ENCODE measurements at regions not wholly inside any gene's neighbourhood (a gene's known extent, or its start where the extent isn't known, plus 50 kb on each side); places are given as distances from the start of the nearest gene placed in this dataset.
"Not testable (repeated sequence)": the region's sequence is repeated elsewhere in the genome, so short reads cannot be mapped to it uniquely, and the experiment has no call there.

DNA sequence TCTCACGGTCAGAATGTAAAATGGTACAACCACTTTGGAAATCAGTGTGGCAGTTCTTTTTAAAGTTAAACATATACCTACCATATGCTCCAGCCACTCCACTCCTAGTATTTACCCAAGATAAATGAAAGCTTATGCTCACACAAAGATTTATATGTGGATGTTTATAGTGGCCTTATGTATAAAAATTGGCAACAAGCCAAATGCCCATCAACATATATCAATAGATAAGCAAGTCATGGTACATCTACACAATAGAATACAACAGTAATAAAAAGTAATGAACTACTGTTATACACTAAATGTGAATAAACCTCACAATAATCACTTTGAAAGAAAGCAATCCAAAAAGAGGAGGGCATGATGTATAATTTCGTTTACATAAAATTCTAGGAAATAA lies 153.5 kb upstream of the LMCD1 start:
- DNase-seq (ENCODE audit: insufficient read length, low spot score) (no peak), FAIRE-seq (no peak)
- TF ChIP-seq, protein P1, sequence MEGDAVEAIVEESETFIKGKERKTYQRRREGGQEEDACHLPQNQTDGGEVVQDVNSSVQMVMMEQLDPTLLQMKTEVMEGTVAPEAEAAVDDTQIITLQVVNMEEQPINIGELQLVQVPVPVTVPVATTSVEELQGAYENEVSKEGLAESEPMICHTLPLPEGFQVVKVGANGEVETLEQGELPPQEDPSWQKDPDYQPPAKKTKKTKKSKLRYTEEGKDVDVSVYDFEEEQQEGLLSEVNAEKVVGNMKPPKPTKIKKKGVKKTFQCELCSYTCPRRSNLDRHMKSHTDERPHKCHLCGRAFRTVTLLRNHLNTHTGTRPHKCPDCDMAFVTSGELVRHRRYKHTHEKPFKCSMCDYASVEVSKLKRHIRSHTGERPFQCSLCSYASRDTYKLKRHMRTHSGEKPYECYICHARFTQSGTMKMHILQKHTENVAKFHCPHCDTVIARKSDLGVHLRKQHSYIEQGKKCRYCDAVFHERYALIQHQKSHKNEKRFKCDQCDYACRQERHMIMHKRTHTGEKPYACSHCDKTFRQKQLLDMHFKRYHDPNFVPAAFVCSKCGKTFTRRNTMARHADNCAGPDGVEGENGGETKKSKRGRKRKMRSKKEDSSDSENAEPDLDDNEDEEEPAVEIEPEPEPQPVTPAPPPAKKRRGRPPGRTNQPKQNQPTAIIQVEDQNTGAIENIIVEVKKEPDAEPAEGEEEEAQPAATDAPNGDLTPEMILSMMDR (IDR thresholded peaks at IDR 0.05; ENCODE audit: insufficient read depth, missing control alignments) = no peak

- FAIRE-seq = no peak
- TF ChIP-seq, protein P1 (IDR thresholded peaks at IDR 0.05; ENCODE audit: insufficient read depth, missing control alignments) = no peak
- no peak for DNase-seq (ENCODE audit: insufficient read length, low spot score)
Observed at GRCh38 chr3:8352475-8352874, 149.1 kb upstream of the LMCD1 start.

GRCh38 chr3:8353364-8353763 lies 148.3 kb upstream of the LMCD1 start:
- DNase-seq (ENCODE audit: insufficient read length, low spot score) (no peak), FAIRE-seq (no peak)
- TF ChIP-seq, protein P1 (IDR thresholded peaks at IDR 0.05; ENCODE audit: insufficient read depth, missing control alignments) = no peak

DNA sequence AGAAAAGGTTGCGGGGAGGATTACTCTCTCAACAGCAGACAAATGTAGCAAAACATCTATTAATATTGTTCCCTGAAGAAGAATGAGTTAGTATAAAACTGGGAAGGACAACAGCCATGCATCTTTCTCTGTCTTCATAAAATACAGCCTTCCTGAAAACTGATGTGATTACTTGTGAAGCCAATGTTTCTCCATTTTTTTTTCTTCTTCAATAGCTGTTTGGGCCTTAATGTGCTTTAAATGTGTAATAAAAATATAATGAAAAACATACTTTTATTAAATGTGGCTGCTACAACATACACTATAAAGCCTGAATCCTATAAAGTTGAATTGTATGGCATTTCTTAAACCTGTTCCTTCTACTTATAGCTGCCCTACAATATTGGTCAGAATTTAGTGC lies 146.3 kb upstream of the LMCD1 start:
- no peak for DNase-seq (ENCODE audit: insufficient read length, low spot score)
- TF ChIP-seq, protein P1 (IDR thresholded peaks at IDR 0.05; ENCODE audit: insufficient read depth, missing control alignments) = no peak
- FAIRE-seq = no peak

DNA sequence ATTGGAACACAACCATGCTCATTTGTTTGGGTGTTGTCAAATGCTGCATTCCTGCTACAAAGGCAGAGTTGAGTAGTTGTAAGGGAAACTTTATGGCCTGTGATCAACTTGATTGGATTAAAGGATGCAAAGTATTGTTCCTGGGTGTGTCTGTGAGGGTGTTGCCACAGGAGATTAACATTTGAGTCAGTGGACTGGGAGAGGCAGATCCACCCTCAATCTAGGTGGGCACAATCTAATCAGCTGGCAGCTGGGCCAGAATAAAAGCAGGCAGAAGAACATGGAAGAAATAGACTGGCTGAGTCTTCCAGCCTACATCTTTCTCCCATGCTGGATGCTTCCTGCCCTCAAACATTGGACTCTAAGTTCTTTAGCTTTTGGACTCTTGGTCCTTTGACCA lies 145.6 kb upstream of the LMCD1 start:
- not testable (repeated sequence) for FAIRE-seq; DNase-seq (ENCODE audit: insufficient read length, low spot score)

- no peak for DNase-seq (ENCODE audit: insufficient read length, low spot score)
- FAIRE-seq = no peak
- TF ChIP-seq, protein P1 (IDR thresholded peaks at IDR 0.05; ENCODE audit: insufficient read depth, missing control alignments) = no peak
Observed at GRCh38 chr3:8357859-8358258, 143.8 kb upstream of the LMCD1 start.

GRCh38 chr3:8359133-8359532 lies 142.5 kb upstream of the LMCD1 start:
- TF ChIP-seq, protein P1 (IDR thresholded peaks at IDR 0.05; ENCODE audit: insufficient read depth, missing control alignments) = no peak
- no peak for FAIRE-seq

DNA sequence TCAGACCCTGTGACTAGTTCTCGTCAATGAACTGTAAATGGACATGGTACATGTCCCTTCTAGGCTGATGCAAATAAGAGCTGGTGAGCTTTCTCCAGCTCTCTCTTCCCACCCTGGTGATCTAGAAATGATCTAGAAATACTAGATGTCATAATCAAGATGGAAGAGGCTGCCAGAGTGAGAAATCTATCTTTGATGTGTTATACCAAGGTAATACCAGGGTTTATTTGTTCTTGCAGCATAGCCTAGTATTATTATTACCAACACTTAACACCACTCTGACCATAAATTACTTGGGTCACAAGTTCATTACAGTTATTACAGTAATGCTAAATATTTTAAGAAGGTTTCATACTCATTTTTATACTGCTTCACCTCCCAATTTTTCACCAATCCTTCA lies 138.4 kb upstream of the LMCD1 start:
- no peak for DNase-seq (ENCODE audit: insufficient read length, low spot score)
- TF ChIP-seq, protein P1 (IDR thresholded peaks at IDR 0.05; ENCODE audit: insufficient read depth, missing control alignments) = no peak
- FAIRE-seq = no peak

More at GRCh38 chr3:8359133-8359532, 142.5 kb upstream of the LMCD1 start:
- no peak for DNase-seq (ENCODE audit: insufficient read length, low spot score)
